ENCODE measurements at regions not wholly inside any gene's neighbourhood (a gene's known extent, or its start where the extent isn't known, plus 50 kb on each side); places are given as distances from the start of the nearest gene placed in this dataset.

DNA sequence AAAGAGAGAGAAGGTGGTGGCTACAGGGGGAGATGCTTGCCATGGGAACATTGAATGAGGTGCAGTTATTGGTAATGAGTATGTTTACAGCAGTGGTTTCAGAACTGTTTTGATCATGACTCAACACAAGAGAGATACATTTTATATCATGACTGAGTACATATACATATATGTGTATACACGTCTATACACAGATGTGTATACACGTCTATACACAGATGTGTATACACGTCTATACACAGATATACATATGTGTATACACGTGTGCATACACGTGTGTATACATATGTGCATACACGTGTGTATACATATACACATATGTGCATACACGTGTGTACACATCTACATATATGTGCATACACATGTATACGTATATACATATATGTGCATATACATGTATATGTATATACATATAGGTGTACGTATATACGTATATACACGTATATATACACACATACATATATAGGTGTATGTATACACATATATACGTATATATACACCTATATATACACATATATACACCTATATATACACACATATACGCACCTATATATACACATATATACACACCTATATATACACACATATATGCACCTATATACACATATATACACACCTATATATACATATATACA is 518.5 kb downstream of the TSN start:
- Histone ChIP-seq H3K36me3 (ENCODE audit: control insufficient read depth in 2 of 3, insufficient read depth in 3 of 3, low read length in 3 of 3) (no peaks in the 10 kb centered on the region), H3K27ac (ENCODE audit: low read depth in 2 of 2, low read length in 2 of 2) (no peak overlapping the region), H3K27me3 (ENCODE audit: control insufficient read depth, insufficient read depth, low read length) (no peaks in the 10 kb centered on the region), H3K4me1 (ENCODE audit: control insufficient read depth in 2 of 3, insufficient read depth in 2 of 3, low read depth in 1 of 3, low read length in 3 of 3) (no peaks in the 10 kb centered on the region), H3K9ac (ENCODE audit: low read length in 3 of 3) (no peak overlapping the region), H3K9me3 (ENCODE audit: control insufficient read depth in 2 of 3, insufficient read depth in 1 of 3, low read length in 3 of 3) (no peaks in the 10 kb centered on the region), H3K4me3 (ENCODE audit: low read length in 3 of 3) (no peak overlapping the region)
- intact Hi-C loops (cut with DNase I): no loop called here
- FAIRE-seq (no peak), DNase-seq (no peak)
- TF ChIP-seq, protein P1, sequence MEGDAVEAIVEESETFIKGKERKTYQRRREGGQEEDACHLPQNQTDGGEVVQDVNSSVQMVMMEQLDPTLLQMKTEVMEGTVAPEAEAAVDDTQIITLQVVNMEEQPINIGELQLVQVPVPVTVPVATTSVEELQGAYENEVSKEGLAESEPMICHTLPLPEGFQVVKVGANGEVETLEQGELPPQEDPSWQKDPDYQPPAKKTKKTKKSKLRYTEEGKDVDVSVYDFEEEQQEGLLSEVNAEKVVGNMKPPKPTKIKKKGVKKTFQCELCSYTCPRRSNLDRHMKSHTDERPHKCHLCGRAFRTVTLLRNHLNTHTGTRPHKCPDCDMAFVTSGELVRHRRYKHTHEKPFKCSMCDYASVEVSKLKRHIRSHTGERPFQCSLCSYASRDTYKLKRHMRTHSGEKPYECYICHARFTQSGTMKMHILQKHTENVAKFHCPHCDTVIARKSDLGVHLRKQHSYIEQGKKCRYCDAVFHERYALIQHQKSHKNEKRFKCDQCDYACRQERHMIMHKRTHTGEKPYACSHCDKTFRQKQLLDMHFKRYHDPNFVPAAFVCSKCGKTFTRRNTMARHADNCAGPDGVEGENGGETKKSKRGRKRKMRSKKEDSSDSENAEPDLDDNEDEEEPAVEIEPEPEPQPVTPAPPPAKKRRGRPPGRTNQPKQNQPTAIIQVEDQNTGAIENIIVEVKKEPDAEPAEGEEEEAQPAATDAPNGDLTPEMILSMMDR (IDR thresholded peaks at IDR 0.05; ENCODE audit: borderline replicate concordance, extremely low read depth, insufficient read depth): no peak

DNA sequence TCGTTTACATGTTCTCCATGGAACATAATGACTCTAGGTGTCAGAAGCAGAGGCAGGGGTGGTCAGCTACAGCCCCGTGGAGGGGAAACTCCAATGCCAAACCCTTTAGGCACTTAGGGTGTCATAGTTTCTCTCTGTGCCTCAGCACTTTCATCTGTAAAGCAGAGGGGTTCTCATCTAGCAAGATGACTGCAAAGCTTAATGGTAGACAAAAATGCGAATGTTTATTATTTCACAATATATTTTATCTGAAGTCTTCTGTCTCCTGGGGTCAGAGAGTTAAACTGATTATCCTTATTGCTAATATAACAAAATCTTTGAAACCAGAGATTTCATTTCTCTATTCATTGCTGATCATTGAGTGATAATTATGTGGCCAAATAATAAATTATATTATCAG is 522.5 kb downstream of the TSN start:
- no peak overlapping the region for H3K4me3 ChIP-seq (ENCODE audit: low read length in 3 of 3)
- DNase-seq: no peak
- H3K9ac ChIP-seq (ENCODE audit: low read length in 3 of 3): no peak overlapping the region
- no peaks in the 10 kb centered on the region for H3K36me3 ChIP-seq (ENCODE audit: control insufficient read depth in 2 of 3, insufficient read depth in 3 of 3, low read length in 3 of 3)
- no peaks in the 10 kb centered on the region for H3K9me3 ChIP-seq (ENCODE audit: control insufficient read depth in 2 of 3, insufficient read depth in 1 of 3, low read length in 3 of 3)
- intact Hi-C loops (cut with DNase I): no loop called here
- no peaks in the 10 kb centered on the region for H3K4me1 ChIP-seq (ENCODE audit: control insufficient read depth in 2 of 3, insufficient read depth in 2 of 3, low read depth in 1 of 3, low read length in 3 of 3)
- no peak for FAIRE-seq
- H3K27ac ChIP-seq (ENCODE audit: low read depth in 2 of 2, low read length in 2 of 2): no peak overlapping the region
- no peaks in the 10 kb centered on the region for H3K27me3 ChIP-seq (ENCODE audit: control insufficient read depth, insufficient read depth, low read length)
- TF ChIP-seq, protein P1 (IDR thresholded peaks at IDR 0.05; ENCODE audit: borderline replicate concordance, extremely low read depth, insufficient read depth): no peak

DNA sequence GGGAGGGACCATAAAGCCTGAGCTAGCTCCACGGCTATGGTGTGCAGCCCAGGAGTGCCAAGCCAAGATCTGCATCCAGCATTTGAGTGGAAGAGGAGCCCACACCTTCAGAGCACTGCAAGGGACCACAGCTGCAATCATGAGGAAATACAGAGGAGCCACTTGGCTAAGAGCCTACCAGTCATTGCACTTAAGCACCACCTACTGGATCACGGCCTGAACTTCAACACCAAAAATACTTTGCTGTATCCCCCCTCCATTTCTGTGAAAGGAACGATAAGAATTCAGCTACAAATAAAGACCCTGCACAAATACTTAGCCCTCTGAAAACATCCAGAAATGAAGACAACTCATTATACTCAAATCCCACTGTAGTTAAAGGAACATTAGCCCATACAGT is 545.3 kb downstream of the TSN start:
- Histone ChIP-seq H3K9me3 (ENCODE audit: control insufficient read depth in 2 of 3, insufficient read depth in 1 of 3, low read length in 3 of 3) (peaks cover 3 to 8% (median 7%) of the 10 kb centered on the region in 3 donors), H3K4me3 (ENCODE audit: low read length in 3 of 3) (no peak overlapping the region), H3K36me3 (ENCODE audit: control insufficient read depth in 2 of 3, insufficient read depth in 3 of 3, low read length in 3 of 3) (no peaks in the 10 kb centered on the region), H3K9ac (ENCODE audit: low read length in 3 of 3) (no peak overlapping the region), H3K27me3 (ENCODE audit: control insufficient read depth, insufficient read depth, low read length) (no peaks in the 10 kb centered on the region), H3K4me1 (ENCODE audit: control insufficient read depth in 2 of 3, insufficient read depth in 2 of 3, low read depth in 1 of 3, low read length in 3 of 3) (no peaks in the 10 kb centered on the region), H3K27ac (ENCODE audit: low read depth in 2 of 2, low read length in 2 of 2) (no peak overlapping the region)
- TF ChIP-seq, protein P1 (IDR thresholded peaks at IDR 0.05; ENCODE audit: borderline replicate concordance, extremely low read depth, insufficient read depth): no peak
- intact Hi-C loops (cut with DNase I): no loop called here
- no peak for DNase-seq
- FAIRE-seq: no peak

DNA sequence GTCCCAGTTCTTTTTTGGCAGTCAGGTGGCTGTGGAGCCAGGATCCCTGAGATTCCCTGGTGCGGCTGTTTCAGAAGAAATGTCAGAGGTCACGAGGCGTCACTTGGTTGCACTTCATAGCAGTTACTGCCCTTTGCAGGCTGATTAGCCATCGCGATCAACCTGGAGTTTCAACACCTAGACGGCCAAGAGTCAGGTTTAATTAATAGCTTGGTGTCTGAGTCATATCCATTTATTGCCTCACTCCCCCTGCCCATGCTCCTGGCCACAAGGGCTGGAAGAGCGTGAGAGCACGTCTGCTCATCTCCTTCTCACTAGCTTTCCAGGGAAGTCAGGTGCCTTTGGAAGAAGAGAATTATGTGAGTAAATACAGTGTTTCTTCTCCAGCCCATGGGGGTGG is 552.3 kb downstream of the TSN start:
- intact Hi-C loops (cut with DNase I): no loop called here
- H3K36me3 ChIP-seq (ENCODE audit: control insufficient read depth in 2 of 3, insufficient read depth in 3 of 3, low read length in 3 of 3): no peaks in the 10 kb centered on the region
- no peak overlapping the region for H3K4me3 ChIP-seq (ENCODE audit: low read length in 3 of 3)
- DNase-seq: peak in 4 of 5 donors; percentile 21 to 71 (median 58)
- TF ChIP-seq, protein P1 (IDR thresholded peaks at IDR 0.05; ENCODE audit: borderline replicate concordance, extremely low read depth, insufficient read depth): no peak
- H3K9ac ChIP-seq (ENCODE audit: low read length in 3 of 3): no peak overlapping the region
- H3K4me1 ChIP-seq (ENCODE audit: control insufficient read depth in 2 of 3, insufficient read depth in 2 of 3, low read depth in 1 of 3, low read length in 3 of 3): no peaks in the 10 kb centered on the region
- H3K27me3 ChIP-seq (ENCODE audit: control insufficient read depth, insufficient read depth, low read length): no peaks in the 10 kb centered on the region
- H3K27ac ChIP-seq (ENCODE audit: low read depth in 2 of 2, low read length in 2 of 2): no peak overlapping the region
- H3K9me3 ChIP-seq (ENCODE audit: control insufficient read depth in 2 of 3, insufficient read depth in 1 of 3, low read length in 3 of 3): no peaks in the 10 kb centered on the region
- FAIRE-seq: no peak
